ENCODE measurements at regions not wholly inside any gene's neighbourhood (a gene's known extent, or its start where the extent isn't known, plus 50 kb on each side); places are given as distances from the start of the nearest gene placed in this dataset.

DNA sequence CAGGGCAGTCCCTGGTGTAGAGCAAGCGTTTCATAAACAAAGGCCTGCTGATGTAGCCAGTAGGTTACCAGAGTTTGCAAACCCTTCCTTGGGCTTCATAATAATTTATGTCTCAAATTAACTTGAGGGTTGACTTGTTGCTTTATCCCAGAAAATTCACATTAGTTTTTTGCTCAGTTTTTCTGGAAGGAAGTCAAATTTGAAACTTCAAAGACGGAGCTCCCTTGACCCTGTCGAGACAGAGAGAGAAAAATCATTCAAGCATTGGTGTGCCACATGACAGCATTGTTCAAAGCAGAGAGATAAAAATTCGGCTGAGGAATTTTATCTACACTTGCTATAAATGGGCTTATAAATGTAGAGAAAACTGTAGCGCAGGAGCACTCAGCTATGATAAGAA is 627.7 kb downstream of the TNS3 start:
- TF ChIP-seq GATA3 (IDR thresholded peaks at IDR 0.05; ENCODE audit: low read depth, low read length) (no peak), GATA2 (IDR thresholded peaks at IDR 0.05; ENCODE audit: low read depth, low read length) (no peak)

Measured in SH-SY5Y (cell line).